HUDEP-2 (cell line): ENCODE measurements at regions not wholly inside any gene's neighbourhood (a gene's known extent, or its start where the extent isn't known, plus 50 kb on each side); places are given as distances from the start of the nearest gene placed in this dataset.
"Not testable (repeated sequence)": the region's sequence is repeated elsewhere in the genome, so short reads cannot be mapped to it uniquely, and the experiment has no call there.

Experiments used
- DNase-seq, 76 experiments: peaks; one replicate each; lab custom pipeline; 2025; ENCODE audit not compliant: unreplicated experiment in 76 of 76; lab: John Stamatoyannopoulos, UW

DNA sequence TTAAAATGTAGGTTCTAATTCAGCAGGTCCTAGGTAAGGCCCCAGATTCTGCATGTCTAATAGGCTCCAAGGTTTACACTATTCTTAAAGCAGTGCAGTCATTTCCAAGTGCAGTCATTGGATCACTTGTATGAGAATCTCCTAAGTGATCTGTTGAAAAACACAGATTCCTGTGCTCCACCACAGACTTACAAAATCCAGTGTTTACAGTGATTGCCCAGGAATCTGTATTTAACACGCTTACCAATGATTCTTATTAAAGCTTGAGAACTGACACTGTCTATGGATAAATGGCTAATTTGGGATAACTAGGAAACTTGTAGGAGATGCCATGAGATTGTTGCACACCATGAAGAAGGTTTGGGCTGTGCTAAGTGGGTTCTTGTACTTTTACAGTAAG is 104.6 kb upstream of the PLEKHG1 start:
- DNase-seq: no peak

DNA sequence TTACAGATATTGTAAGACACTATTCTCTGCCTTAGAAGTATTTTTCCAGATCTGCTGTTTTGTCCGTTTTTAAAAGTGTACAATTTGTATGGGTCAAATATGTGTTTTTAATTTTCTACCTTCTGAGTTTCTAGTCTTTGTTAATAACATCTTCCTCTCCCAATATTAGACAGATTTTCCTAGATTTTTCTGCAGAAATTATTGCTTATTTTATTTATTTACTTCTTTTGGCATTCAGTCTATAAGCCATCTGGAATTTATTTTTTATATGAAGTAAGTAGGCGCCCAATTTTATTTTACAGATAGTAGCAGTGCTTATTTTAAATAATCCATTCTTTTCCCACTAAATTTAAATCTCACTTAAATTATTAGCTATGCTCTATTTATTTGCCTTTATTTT is 103.1 kb upstream of the PLEKHG1 start:
- no peak for DNase-seq

DNA sequence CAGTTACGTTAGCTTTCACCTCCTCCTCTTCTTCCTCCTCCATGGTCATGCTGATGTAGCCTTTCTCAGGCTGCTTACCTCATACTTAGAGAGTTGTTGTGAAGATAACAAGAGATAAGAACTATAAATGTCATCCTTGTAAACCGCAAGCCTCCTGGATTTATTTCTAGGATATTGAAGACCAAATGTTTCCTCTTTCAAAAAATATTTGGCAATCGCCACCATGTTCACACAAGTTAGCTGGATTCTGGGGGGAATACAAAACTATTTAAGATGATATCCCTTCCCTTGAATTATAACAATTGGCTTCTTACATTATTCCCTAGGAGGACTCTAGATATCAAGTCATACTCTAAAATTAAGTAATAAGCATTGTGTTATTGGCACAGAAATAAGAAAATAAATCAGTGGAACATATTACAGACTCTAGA is 99.8 kb upstream of the PLEKHG1 start:
- DNase-seq: no peak

DNA sequence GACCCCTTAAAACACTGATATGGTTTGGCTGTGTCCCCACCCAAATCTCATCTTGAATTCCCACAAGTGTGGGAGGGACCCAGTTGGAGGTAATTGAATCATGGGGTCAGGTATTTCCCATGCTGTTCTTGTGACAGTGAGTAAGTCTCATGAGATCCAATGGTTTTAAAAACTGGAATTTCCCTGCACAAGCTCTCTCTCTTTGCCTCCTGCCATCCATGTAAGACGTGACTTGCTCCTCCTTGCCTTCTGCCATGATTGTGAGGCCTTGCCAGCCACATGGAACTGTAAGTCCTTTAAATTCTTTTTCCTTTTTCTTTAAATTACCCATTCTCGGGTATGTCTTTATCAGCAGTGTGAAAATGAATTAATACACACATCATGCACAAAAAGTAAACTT is 99.1 kb upstream of the PLEKHG1 start:
- not testable (repeated sequence) for DNase-seq

DNA sequence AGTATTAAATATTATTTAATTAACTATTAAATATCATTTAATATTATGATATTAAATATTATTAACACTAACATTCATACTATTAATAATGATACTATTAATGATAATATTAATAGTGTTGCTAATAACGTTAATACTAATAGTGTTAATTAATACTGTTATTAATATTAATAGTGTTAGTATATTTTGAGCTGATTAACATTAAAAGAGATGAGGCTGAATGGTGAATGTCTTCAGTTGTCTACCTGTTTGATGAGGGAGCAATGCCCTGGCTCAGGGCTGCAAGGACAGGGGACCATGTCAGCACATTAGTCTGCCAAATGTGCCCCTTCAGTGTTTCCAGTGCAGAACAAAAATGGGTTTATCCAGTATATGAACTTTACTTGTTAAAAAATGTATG is 96.6 kb upstream of the PLEKHG1 start:
- DNase-seq: no peak

DNA sequence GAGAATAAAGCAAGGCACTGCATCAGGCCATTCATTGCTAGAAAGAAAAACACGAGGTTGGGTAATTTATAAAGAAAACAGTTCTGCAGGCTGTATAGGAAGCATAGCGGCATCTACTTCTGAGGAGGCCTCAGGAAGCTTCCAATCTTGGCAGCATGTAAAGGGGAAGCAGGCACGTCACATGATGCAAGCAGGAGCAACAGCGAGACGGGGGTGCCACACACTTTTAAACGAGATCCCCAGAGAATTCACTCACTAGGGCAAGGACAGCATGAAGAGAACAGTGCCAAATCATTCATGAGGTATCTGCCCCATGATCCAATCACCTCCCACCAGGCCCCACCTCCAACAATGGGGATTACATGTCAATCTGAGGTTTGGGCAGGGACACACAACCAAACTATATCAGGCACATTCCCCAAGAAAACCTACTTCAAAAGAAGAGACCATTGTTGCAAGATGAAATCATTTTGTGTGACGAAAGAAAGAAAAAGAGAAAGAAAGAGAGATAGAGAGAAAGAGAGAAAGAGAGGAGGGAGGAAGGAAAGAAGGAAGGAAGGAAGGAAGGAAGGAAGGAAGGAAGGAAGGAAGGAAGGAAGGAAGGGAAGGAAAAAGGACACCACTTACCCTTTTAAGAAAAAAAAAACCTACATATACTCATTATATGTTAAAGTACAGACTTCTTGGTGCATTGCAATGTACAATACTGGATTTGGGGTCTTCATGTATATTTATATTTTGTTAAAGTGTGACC is 95.9 kb upstream of the PLEKHG1 start:
- no peak for DNase-seq

DNA sequence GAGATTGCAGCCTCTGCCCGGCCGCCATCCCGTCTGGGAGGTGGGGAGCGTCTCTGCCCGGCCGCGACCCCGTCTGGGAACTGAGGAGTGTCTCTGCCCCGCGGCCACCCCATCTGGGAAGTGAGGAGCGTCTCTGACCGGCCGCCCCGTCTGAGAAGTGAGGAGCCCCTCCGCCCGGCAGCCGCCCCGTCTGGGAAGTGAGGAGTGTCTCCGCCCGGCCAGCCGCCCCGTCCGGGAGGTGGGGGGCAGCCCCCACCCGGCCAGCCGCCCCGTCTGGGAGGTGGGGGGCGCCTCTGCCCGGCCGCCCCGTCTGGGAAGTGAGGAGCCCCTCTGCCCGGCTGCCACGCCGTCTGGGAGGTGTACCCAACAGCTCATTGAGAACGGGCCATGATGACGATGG is 92.3 kb upstream of the PLEKHG1 start:
- DNase-seq: not testable (repeated sequence)

DNA sequence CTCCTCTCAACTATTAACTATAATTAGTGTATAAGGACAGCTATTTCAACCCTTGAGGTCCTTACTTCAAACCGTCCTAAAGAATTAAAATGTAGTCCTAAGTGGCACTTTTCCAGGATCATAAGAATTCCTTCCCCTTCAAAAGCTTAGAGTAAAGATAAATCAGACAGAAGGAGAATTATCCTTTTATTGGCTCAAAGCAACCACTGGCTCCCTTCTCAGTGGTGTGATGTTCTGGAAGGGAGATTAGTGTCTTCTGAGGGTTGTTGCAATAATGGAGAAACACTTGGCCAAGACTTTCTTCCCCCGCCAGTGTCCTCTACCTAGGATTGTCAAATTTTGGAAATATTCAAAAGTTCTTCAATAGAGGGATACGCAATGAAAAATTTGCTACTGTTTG is 89.1 kb upstream of the PLEKHG1 start:
- no peak for DNase-seq

DNA sequence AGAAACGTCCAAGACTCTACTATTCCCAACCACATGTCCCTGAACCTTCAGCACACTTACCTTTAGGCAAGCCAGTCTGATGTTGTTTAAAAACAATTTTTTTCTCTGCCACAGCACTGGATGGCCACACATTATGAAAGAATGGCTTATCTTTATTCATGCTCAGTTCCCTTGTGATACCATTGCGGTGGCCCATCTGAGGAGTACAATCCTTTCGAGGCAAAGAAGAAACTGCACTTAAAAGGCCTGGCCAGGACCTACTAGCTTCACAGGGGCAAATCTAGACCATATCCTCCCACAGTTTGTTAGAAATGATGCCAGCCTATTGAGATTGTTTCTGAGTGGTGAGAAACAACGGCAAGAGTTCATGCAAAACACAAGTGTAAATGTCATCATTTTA is 88.4 kb upstream of the PLEKHG1 start:
- no peak for DNase-seq

DNA sequence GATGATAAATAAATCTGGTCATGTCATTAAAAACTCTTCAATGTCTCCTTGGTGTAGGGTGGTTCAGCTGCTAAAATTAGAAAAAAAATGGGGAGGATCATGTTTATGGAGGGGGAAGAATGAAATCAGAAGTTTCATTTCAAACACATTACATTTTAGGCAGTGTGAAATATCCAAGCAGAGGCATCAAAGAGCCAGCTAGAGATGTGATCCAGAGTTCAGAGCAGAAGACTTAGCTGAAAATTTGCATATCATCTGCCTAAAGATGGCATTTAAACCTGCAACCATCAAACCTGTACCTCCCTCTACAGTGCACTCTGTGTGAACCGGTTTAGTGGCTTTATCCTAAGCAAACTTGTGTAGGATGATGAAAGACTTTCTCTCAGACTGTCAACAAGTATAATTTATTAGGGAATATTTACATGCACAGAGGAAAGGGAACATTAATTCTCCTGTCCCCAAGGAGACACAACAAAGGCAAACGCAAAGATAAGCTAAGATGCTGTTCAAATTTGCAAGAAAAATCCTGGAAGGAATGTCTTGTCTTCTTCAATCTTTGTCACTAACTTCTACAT is 84.8 kb upstream of the PLEKHG1 start:
- DNase-seq: no peak

DNA sequence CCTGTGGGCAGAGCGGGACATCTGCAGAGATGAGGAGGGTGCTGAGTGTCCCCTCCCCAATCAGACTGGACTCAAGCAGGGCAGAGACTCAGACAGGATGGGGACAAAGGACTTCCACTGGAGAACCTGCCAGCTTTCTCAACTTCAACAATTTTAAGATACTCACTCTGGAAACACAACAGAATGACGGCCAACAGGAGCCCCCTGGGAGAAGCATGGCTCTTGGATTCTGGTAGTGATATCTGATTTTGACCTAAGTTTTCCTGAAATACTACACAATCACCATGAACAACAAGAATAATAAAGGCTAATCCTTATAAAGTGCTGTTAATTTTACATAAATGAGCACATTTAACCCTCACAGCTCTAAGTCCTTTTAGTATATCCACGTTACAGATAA is 83.5 kb upstream of the PLEKHG1 start:
- DNase-seq: no peak

DNA sequence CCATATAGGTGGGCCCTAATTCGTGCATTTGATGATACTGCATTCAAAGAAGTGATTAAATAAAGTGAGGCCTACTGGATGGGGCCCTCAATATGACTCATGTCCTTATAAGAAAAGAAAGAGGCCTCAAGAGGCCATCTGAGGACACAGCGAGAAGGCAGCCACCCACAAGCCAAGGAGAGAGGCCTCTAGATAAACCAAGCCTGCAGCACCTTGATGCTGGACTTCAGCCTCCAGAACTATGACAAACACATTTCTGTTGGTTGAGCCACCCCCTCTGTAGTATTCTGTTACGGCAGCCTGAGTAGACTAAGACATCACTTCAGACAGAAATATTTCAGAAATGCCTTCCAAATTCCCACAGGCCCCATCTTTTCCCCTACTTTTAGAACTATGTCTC is 82.5 kb upstream of the PLEKHG1 start:
- DNase-seq: no peak

DNA sequence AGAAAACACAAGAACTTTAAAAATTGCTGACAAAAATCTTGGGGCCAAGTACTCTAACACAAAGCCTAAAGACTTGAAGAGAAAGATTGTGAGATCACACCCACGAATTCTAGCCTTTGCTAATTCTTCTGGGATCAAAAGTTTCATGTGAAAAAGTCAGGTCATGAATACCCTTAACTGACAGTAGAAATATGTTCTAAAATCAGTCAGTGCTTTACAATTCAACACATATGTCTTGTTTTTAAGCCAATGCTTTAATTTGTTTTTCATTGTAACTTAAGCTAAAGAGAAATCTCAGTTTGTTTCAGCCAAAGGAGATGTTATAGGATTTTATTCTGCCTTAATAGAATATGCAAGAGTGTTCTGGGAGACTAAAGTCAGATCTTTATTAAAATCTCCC is 78.2 kb upstream of the PLEKHG1 start:
- DNase-seq: no peak

DNA sequence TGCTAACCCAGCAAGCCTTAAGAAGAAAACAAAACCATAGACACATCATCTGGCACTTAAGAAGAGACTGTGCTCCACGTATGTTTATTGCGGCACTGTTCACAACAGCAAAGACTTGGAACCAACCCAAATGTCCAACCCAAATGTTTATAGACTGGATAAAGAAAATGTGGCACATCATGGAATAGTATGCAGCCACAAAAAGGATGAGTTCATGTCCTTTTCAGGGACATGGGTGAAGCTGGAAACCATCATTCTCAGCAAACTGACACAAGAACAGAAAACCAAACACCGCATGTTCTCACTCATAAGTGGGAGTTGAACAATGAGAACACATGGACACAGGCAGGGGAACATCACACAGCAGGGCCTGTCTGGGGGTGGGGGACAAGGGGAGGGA is 76.5 kb upstream of the PLEKHG1 start:
- DNase-seq: not testable (repeated sequence)

DNA sequence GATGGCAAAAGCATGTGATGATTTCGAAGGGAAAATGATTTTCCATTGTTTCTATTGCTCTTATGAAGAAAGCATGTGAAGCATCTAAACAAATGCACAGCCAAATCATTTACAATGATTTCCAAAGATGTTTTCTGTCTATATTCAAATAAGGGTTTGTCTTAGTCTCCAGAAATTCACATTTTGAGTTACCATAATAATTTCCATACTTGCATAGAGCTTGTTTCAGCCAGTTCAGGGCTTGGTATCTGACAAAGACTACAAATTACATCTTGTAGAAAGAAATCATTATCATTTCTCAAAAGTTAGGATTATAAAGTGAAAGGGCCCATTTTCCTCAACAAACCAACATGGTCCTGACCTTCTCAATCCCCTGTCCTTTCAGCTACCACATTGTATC is 74.4 kb upstream of the PLEKHG1 start:
- DNase-seq: no peak

DNA sequence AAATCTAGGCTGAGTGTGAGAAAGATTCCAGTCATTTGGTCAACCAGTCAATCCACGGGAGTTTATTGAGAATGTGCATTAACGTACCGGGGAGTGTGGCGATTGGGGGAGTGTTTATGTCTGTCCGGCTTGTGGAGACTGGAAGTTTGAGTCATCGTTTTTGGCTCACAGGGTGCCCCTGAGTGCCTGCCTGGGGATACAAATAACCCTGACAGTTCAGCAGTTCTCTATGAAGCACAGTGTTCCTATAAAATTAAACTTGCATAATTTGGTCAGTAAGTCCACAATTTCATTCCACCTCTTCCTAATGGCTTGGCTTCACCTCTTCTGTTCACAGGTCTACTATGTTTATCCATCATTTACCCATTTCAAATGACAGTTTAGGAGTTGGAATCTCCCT is 72.6 kb upstream of the PLEKHG1 start:
- no peak for DNase-seq

DNA sequence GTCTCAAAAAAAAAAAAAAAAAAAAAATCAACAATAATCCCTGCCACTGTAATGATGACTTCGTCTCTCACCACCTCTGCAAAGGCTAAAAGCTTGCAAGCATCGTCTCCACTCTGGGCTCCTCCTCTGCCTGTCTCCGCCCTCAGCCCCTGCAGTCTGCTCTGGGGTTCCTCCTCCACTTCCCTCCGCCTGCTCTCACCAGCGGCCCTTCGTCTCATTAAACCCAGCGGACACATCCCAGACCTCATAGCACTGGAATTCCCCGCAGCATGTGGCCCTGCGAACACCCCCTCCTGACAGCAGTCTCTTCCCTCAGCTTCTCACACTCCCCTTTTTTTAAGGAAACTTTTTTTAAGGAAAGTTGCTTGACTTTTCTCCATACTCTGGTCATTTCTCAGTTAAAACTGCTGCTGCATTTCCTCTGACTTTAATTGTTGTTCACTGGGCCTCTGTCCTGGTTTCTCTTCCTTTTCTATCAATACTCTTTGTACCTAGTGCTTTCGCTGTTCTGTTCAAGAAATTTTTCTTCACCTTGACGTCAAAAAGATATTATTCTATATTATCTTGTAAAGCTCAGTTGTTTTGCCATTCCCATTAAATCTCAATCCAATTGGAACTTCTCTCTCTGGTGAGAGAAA is 70.9 kb upstream of the PLEKHG1 start:
- DNase-seq: no peak

DNA sequence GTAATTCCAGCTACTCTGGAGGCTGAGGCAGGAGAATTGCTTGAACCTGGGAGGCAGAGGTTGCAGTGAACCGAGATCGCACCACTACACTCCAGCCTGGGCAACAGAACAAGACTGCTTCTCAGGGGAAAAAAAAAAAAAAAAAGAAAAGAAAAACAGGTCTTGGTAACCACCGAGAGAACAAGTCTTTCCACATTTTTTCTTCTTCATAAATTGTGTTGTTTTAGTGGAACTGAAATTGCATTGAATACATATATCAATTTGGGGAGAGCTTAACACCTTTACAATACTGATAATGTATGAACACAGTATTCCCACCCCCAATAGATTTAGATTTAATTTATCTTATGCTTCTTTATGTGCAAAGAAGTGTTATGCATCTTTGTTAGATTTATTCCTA is 70.0 kb upstream of the PLEKHG1 start:
- DNase-seq: no peak

DNA sequence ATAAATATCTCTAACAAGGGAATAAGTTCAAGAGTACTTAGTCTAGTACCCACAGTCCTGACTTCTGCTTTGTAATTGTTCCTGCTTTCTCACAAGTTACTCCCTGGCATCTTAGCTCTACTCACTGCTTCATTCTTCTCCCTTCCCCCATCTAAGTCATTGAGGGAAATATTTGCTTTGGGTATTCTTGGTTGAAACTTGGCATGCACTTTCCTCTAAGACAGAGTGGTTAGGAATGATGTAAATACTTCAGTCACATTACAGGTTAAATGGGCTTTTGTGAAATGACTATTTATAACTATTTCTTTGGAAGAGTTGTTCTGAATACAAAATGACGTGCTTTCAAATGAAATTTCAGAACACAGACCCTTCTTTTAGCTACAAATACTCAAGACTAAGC is 67.7 kb upstream of the PLEKHG1 start:
- DNase-seq: no peak

DNA sequence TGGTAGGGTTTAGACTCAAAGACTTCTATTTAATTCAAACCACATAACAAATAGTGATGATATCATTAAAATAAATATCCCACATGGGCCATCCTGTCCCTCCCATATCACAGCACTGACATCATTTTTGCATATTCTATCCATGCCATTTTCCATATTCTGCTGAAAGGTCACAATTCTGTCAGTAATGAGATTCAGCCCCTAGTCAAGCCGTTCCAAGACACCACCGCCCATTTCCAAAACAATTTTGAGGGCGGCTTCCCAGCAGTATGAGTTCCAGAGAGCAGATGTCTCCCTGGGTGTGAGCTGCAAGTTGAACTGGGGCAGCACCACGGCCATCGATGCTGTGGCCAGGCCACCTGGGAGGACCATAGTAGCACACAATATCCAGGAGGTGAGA is 65.1 kb upstream of the PLEKHG1 start:
- no peak for DNase-seq

DNA sequence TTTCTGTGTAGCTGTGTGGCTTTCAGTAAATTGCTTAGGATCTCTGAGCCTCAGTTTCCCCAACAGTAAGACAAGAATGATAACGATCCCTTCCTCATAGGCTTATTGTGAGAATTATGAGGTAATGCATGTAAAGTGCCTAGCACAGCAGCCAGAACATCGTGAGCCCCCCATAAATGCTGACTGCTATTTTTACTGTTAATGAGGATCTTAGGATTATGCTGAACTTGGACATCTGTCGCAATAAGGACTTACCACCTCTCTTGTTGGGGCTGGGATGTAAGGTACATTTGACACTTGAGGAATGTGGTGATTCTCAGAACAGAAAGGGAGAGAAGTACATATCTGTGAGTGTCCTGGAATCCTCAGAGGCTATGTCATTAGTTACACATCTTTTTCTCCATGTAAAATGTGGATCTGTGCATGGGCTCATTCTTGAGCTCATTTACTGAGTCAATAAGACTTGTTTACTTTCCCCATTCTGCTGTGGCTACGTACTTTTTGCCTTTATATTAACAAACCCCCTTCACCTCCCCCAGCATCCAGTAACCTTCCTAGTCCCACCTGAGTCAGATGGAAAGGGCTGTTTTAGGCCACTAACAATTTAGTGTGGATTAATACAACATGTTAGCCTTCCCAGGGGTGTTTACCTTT is 64.4 kb upstream of the PLEKHG1 start:
- DNase-seq: no peak

DNA sequence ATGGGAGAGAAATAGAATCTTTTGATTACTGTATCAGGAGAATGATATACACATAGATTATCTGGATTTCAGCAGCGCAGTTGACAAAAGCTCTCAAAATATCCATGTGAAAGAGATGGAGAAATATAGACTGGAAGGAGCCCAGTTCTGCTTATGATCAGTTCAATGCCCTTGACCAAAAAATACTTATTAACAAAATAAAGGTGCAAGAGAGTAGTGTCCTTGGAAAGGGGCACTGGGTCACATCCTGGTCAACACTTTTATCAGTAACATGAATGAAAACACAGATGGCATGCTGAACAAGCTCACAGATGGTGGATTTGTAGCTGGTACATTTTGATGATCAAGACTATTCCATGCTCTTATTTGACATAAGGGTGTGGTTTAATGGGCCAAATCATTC is 63.9 kb upstream of the PLEKHG1 start:
- no peak for DNase-seq
